Adipocyte (in vitro differentiated cells): ENCODE measurements at regions not wholly inside any gene's neighbourhood (a gene's known extent, or its start where the extent isn't known, plus 50 kb on each side); places are given as distances from the start of the nearest gene placed in this dataset.

Experiments
- DNase-seq: peaks from one replicate; pipeline ENCODE4 v3.0.0-alpha.2; 2015; ENCODE audit warnings: low read depth
- H3K27me3 ChIP-seq: replicated peaks from 2 replicates; pipeline ENCODE4 v1.7.0; 2013; ENCODE audit warnings: mild to moderate bottlenecking, low read length, moderate library complexity; ENCODE audit not compliant: control insufficient read depth, insufficient read depth
- H3K36me3 ChIP-seq: 2 replicates; pipeline ENCODE4 v1.7.0; 2013; ENCODE audit warnings: low read length, mild to moderate bottlenecking, moderate library complexity; ENCODE audit not compliant: control insufficient read depth, insufficient read depth, severe bottlenecking
- H3K4me1 ChIP-seq: 2 replicates; pipeline ENCODE4 v1.7.0; 2013; ENCODE audit warnings: mild to moderate bottlenecking, low read length, moderate library complexity; ENCODE audit not compliant: control insufficient read depth, insufficient read depth
- H3K4me3 ChIP-seq: 2 replicates; pipeline ENCODE4 v1.7.0; 2013; ENCODE audit warnings: mild to moderate bottlenecking, low read length, moderate library complexity
- H3K9ac ChIP-seq: 2 replicates; pipeline ENCODE4 v1.7.0; 2013; ENCODE audit warnings: mild to moderate bottlenecking, low read length, moderate library complexity
- H3K9me3 ChIP-seq: 2 replicates; pipeline ENCODE4 v1.7.0; 2013; ENCODE audit warnings: mild to moderate bottlenecking, low read length, moderate library complexity; ENCODE audit not compliant: control insufficient read depth

- Histone ChIP-seq H3K9me3 (no peaks in the 10 kb centered on the region), H3K36me3 (no peaks in the 10 kb centered on the region), H3K27me3 (no peaks in the 10 kb centered on the region), H3K9ac (no peak overlapping the region), H3K4me1 (no peaks in the 10 kb centered on the region), H3K4me3 (no peak overlapping the region)
- DNase-seq, result no peak
Measured at GRCh38 chr12:79514730-79515529, 175.8 kb downstream of the PAWR start.

- Histone ChIP-seq H3K4me3 (no peak overlapping the region), H3K36me3 (no peaks in the 10 kb centered on the region)
- no peak for DNase-seq
Measured at GRCh38 chr12:79512068-79512467, 178.7 kb downstream of the PAWR start.

GRCh38 chr12:79508622-79509021 is 182.1 kb downstream of the PAWR start:
- peaks cover 4% of the 10 kb centered on the region for H3K9me3 ChIP-seq
- H3K4me1 ChIP-seq, result no peaks in the 10 kb centered on the region
- no peaks in the 10 kb centered on the region for H3K36me3 ChIP-seq
- no peak overlapping the region for H3K4me3 ChIP-seq
- no peaks in the 10 kb centered on the region for H3K27me3 ChIP-seq
- no peak for DNase-seq
- no peak overlapping the region for H3K9ac ChIP-seq

More at GRCh38 chr12:79512068-79512467, 178.7 kb downstream of the PAWR start:
- Histone ChIP-seq H3K9ac (no peak overlapping the region), H3K4me1 (no peaks in the 10 kb centered on the region), H3K27me3 (no peaks in the 10 kb centered on the region), H3K9me3 (no peaks in the 10 kb centered on the region)
